ENCODE measurements at regions not wholly inside any gene's neighbourhood (a gene's known extent, or its start where the extent isn't known, plus 50 kb on each side); places are given as distances from the start of the nearest gene placed in this dataset.

- Mint-ChIP-seq H3K27me3 (ENCODE audit: low read depth in 2 of 2) (no peaks in the 10 kb centered on the region), H3K4me1 (peaks cover 4% of the 10 kb centered on the region in 2 donors), H3K9me3 (no peaks in the 10 kb centered on the region), H3K36me3 (no peaks in the 10 kb centered on the region), H3K4me3 (no peak overlapping the region), H3K27ac (no peak overlapping the region)
- peak in 1 of 3 donors; percentile 18 for ATAC-seq
- 83% methylated on average over 1 of the region's 4 CpGs for WGBS (ENCODE audit: insufficient coverage)
- no peak overlapping the region for H3K27ac ChIP-seq (ENCODE audit: low read length)
- no peaks in the 10 kb centered on the region for H3K9me3 ChIP-seq (ENCODE audit: control insufficient read depth, insufficient read depth, low read length)
- no peaks in the 10 kb centered on the region for H3K4me1 ChIP-seq (ENCODE audit: control insufficient read depth, insufficient read depth, low read length)
- intact Hi-C loops (cut with micrococcal nuclease), result no loop called here
- H3K27me3 ChIP-seq (ENCODE audit: control insufficient read depth, insufficient read depth, low read length), result no peaks in the 10 kb centered on the region
- no peaks in the 10 kb centered on the region for H3K36me3 ChIP-seq (ENCODE audit: control insufficient read depth, insufficient read depth, low read length)
- TF ChIP-seq, protein P1, sequence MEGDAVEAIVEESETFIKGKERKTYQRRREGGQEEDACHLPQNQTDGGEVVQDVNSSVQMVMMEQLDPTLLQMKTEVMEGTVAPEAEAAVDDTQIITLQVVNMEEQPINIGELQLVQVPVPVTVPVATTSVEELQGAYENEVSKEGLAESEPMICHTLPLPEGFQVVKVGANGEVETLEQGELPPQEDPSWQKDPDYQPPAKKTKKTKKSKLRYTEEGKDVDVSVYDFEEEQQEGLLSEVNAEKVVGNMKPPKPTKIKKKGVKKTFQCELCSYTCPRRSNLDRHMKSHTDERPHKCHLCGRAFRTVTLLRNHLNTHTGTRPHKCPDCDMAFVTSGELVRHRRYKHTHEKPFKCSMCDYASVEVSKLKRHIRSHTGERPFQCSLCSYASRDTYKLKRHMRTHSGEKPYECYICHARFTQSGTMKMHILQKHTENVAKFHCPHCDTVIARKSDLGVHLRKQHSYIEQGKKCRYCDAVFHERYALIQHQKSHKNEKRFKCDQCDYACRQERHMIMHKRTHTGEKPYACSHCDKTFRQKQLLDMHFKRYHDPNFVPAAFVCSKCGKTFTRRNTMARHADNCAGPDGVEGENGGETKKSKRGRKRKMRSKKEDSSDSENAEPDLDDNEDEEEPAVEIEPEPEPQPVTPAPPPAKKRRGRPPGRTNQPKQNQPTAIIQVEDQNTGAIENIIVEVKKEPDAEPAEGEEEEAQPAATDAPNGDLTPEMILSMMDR (IDR thresholded peaks at IDR 0.05), result no peak
- no peak for DNase-seq
- no peak overlapping the region for H3K4me3 ChIP-seq (ENCODE audit: low read length)
Measured at GRCh38 chrX:109952985-109953905, 49.7 kb upstream of the TMEM164 start.
